Activated naive CD4-positive, alpha-beta T cell treated with anti-CD3 and anti-CD28 coated beads, Interleukin-2, amount 10 ng/mL, durations not matched to agents 7 days and 5 days (primary cell): ENCODE measurements at regions not wholly inside any gene's neighbourhood (a gene's known extent, or its start where the extent isn't known, plus 50 kb on each side); places are given as distances from the start of the nearest gene placed in this dataset.

ENCODE experiments used
- CTCF ChIA-PET: fragments of 350-600 bp; sonication (Branson Sonifier 250); formaldehyde crosslinking; loops from one replicate; lab custom pipeline; 2021; ENCODE audit warnings: antibody characterized with exemption; lab: Charles Lee
- DNase-seq: peaks from one replicate; pipeline ENCODE4 v3.0.0-alpha.2; 2020
- H3K27ac Mint-ChIP-seq: one replicate; pipeline ENCODE4 v1.8.0; 2021; ENCODE audit warnings: mild to moderate bottlenecking, moderate library complexity, mixed read lengths
- H3K27me3 Mint-ChIP-seq: one replicate; pipeline ENCODE4 v1.8.0; 2021; ENCODE audit warnings: mild to moderate bottlenecking, mixed read lengths
- H3K36me3 Mint-ChIP-seq: one replicate; pipeline ENCODE4 v1.8.0; 2021; ENCODE audit warnings: mixed read lengths
- H3K4me1 Mint-ChIP-seq: one replicate; pipeline ENCODE4 v1.8.0; 2021; ENCODE audit warnings: mixed read lengths
- H3K4me3 Mint-ChIP-seq: one replicate; pipeline ENCODE4 v1.8.0; 2021; ENCODE audit warnings: mild to moderate bottlenecking, moderate library complexity, mixed read lengths
- H3K9me3 Mint-ChIP-seq: one replicate; pipeline ENCODE4 v1.8.0; 2021; ENCODE audit warnings: mixed read lengths

DNA sequence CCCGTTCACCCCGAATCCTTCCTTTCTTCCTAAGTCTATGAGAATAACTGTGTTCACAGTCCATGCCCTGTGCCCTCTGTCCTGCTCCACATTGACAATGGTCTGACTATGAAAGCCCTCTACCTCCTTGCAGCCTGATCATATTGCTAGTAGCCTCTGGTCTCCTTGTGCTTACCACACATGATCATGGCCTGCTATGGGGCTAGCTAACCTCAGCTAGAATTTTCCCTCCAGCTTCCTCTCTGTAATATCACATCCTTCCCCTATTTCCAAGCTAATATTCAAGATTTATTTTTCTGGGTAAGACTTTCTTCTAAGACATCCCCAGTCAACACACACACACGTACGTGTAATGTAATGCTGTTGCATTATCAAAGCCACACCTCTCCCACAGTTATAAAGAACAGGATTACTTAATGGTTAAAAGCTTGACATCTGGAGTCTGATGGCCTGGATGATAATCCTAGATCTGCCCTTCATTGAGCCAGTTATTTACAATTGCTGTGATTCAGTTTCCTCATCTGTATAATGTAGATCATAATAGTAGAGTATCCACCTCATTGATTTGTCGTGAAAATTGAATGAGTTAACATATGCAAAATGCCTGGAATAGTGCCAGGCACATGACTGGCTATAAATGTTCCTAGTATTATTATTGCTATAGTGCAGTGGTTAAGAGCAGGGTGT, 214.4 kb upstream of the BLID start:
- Mint-ChIP-seq H3K27ac (no peak overlapping the region), H3K27me3 (no peaks in the 10 kb centered on the region), H3K4me3 (no peak overlapping the region), H3K9me3 (no peaks in the 10 kb centered on the region), H3K36me3 (no peaks in the 10 kb centered on the region), H3K4me1 (no peaks in the 10 kb centered on the region)
- no peak for DNase-seq
- CTCF ChIA-PET: no interaction called here

DNA sequence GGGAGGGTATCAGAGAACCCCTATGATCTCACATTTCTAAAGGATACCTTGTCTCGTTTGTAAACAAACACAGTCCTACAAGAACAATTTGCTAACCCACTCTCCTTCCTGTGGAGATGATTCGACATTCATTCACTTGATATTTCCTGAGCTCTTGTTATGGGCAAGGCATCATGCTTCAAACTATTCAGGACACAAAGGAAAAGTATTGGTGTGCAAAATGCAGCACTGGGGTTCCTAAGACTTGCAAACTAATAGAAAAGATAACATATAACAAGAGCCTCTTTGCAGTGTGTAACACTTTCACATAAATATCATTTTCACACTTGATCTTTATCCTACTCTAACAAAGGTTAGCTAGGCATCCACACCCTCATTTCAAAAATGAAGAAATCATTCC, 211.5 kb upstream of the BLID start:
- Mint-ChIP-seq H3K9me3 (no peaks in the 10 kb centered on the region), H3K36me3 (no peaks in the 10 kb centered on the region), H3K27ac (no peak overlapping the region), H3K27me3 (no peaks in the 10 kb centered on the region), H3K4me3 (no peak overlapping the region), H3K4me1 (no peaks in the 10 kb centered on the region)
- CTCF ChIA-PET: no interaction called here
- no peak for DNase-seq

DNA sequence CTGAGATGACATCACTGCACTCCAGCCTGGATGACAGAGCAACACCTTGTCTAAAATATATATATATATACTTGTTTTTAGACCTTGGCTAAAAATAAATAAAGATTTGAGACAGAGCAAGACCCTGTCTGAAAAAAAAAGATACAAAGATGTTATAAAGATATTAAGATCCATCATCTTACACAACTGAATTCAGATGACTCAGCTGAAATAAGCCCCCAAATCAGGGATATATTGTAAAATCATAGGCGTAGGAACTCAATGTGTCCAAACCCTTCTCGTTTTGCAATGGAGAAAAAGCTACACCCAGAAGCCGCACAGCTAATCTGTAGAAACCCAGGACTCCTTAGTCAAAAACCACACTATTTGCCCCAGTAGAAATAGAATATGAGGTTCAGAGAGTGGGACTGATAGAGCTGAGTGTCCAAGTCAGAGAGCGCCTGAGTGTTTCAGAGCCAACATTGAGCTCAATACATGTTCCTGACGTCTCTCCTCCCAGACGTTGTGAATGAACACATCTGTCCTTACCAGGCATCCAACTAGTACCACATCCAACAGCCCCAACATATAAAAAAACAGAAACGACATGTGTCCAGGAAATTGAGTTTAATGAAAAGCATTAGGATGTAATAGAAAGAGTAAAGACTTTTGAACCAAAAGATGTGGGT, 207.9 kb upstream of the BLID start:
- Mint-ChIP-seq H3K27ac (no peak overlapping the region), H3K4me3 (no peak overlapping the region), H3K36me3 (no peaks in the 10 kb centered on the region), H3K9me3 (no peaks in the 10 kb centered on the region), H3K4me1 (no peaks in the 10 kb centered on the region), H3K27me3 (no peaks in the 10 kb centered on the region)
- CTCF ChIA-PET: interaction anchor here (0.6 kb wide), 1 partner anchor 272 kb away, joined by 4 read pairs; no protein-coding TSS in a partner anchor
- no peak for DNase-seq

DNA sequence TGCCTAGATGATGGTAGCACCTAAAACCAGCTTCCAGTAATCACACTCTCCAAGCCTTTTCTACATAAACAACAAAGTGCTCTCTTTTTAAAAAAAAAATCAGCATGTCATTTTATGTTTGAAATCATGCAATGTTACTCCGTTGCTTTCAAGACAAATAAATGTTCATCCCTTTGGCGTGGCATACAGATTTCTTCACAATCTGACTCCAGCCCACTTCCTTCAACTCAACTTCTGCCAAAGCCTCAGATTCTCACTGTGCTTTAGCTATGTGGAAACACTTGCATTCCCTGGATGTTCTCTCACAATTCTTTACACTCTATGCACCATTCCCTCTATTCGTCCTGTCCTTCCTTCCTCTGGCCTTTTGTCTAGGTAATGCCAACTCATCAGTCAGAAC, 206.3 kb upstream of the BLID start:
- no peak for DNase-seq
- CTCF ChIA-PET: no interaction called here
- H3K9me3 Mint-ChIP-seq: no peaks in the 10 kb centered on the region
- no peak overlapping the region for H3K27ac Mint-ChIP-seq
- no peaks in the 10 kb centered on the region for H3K36me3 Mint-ChIP-seq
- no peak overlapping the region for H3K4me3 Mint-ChIP-seq
- no peaks in the 10 kb centered on the region for H3K27me3 Mint-ChIP-seq
- no peaks in the 10 kb centered on the region for H3K4me1 Mint-ChIP-seq

DNA sequence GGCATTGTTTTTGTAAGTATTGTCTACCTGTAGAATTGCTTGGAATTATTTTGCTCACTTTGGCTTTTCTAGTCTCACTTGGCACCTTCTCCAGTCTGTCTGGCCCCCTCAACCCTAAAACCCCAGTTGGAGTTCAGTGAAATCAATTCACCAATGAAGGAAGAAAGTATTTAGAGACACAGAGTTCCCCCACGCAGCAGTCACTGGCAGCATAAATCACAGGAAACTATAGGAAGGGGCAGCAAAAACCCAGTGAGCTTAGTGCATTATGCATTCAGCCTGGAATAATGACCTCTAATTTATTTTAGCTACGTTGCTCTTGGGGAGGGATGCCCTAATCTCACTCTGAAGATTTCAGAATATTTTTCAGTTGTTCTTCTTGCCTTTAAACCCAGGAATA, 204.7 kb upstream of the BLID start:
- Mint-ChIP-seq H3K36me3 (no peaks in the 10 kb centered on the region), H3K27me3 (no peaks in the 10 kb centered on the region), H3K4me3 (no peak overlapping the region), H3K4me1 (no peaks in the 10 kb centered on the region), H3K27ac (no peak overlapping the region), H3K9me3 (no peaks in the 10 kb centered on the region)
- DNase-seq: no peak
- CTCF ChIA-PET: no interaction called here

DNA sequence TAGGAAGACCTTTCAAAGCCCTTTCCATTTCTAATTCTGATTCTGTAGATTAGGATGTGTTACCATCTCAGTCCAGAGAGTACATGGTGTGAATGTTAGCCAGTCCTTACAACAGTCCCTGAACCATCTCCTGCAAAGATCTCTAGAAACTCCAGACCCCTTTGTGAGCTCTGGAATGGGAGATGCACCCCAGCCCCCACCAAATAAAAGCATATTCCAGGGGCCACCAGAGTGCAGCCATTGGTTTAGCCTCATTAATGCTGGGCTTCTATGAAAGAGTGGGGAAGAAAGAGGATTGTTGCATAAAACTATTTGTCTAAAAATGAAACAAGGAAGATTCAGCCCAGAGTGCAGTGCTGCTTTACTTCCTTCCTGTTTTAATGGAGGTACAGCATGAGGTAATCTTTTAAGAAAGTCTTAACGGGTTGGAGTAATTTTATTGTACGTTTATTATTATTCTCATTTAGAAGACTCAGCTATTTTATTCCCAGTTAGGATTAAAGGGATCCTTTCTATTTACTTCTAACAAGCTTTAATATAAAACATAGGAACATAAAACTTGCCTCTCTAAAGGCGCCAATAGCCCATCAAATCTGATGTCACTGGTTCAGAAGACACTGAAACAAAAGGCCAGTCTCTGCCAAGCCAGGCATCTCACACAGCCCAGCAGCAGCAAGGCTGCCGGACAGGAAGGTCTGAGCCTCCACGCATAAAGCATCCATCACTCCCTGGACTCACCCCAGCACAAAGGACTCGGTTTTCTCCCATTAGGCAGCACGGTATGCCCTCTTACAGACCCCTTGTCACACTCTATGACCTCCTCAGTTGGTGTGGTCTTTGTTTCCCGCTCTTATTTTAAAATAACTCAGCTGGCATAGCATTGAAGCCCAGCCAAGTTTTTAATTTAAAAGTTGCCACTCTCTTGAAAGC, 203.9 kb upstream of the BLID start:
- DNase-seq: no peak
- CTCF ChIA-PET: no interaction called here
- Mint-ChIP-seq H3K4me3 (no peak overlapping the region), H3K27ac (no peak overlapping the region), H3K27me3 (no peaks in the 10 kb centered on the region), H3K9me3 (no peaks in the 10 kb centered on the region), H3K36me3 (no peaks in the 10 kb centered on the region), H3K4me1 (no peaks in the 10 kb centered on the region)

DNA sequence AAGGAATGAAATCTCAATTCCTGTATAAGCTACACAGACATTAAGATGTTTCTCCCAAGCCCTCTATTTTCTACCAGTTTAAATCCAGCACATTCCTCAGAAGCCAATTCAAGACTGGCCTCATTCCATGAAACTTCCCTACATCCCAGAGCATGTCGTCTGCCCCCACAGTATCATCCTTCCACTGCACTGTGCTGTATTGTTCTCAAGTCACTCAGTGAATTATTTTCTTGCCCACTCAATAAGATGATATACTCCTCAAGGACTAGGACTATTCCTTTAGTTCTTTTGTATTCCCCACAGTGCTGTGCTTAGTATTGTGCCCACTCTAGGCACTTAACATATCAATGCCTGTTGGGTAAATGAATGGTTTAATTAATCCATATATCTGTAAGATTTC, 203.1 kb upstream of the BLID start:
- H3K4me3 Mint-ChIP-seq: no peak overlapping the region
- CTCF ChIA-PET: no interaction called here
- no peak overlapping the region for H3K27ac Mint-ChIP-seq
- H3K4me1 Mint-ChIP-seq: no peaks in the 10 kb centered on the region
- H3K27me3 Mint-ChIP-seq: no peaks in the 10 kb centered on the region
- DNase-seq: no peak
- H3K9me3 Mint-ChIP-seq: no peaks in the 10 kb centered on the region
- no peaks in the 10 kb centered on the region for H3K36me3 Mint-ChIP-seq

DNA sequence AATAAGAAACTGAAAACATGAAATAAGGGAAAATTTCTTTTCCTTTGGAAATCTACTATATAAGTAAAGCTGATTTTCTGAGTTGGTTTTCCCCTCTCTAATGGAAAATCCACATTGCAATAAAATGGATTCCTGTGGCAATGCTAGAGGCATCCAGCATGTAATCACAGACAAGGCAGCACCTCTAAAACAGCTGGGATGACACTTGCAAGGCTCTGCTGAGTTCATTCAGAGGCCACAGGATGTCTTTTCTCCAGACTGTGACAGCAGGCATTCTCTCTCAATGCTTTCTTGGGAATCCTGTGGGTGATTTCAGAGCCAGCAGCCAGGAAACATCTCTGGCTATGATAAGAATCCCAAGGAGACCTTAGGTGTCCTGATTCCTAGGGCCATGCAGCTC, 201.3 kb upstream of the BLID start:
- H3K4me3 Mint-ChIP-seq: no peak overlapping the region
- H3K36me3 Mint-ChIP-seq: no peaks in the 10 kb centered on the region
- no peaks in the 10 kb centered on the region for H3K27me3 Mint-ChIP-seq
- no peak overlapping the region for H3K27ac Mint-ChIP-seq
- no peaks in the 10 kb centered on the region for H3K9me3 Mint-ChIP-seq
- H3K4me1 Mint-ChIP-seq: no peaks in the 10 kb centered on the region
- CTCF ChIA-PET: no interaction called here
- DNase-seq: no peak

DNA sequence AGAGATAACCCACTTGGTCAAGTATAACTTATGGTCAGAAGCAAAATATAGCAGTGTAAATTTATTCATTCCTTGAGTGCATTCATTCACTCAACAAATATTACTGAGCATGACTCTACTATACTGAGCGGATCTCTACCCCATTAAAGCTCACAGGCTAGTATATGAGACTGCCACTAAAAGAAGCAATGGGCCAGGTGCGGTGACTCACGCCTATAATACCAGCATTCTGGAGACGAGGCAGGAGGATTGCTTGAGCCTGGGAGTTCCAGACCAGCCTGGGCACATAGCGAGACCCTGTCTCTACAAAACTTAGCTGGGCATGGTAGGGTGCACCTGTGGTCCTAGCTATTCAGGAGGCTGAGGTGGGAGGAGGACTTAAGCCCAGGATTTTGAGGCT, 197.6 kb upstream of the BLID start:
- Mint-ChIP-seq H3K36me3 (no peaks in the 10 kb centered on the region), H3K4me1 (no peaks in the 10 kb centered on the region), H3K27ac (no peak overlapping the region), H3K27me3 (no peaks in the 10 kb centered on the region), H3K4me3 (no peak overlapping the region), H3K9me3 (no peaks in the 10 kb centered on the region)
- CTCF ChIA-PET: no interaction called here
- DNase-seq: no peak

DNA sequence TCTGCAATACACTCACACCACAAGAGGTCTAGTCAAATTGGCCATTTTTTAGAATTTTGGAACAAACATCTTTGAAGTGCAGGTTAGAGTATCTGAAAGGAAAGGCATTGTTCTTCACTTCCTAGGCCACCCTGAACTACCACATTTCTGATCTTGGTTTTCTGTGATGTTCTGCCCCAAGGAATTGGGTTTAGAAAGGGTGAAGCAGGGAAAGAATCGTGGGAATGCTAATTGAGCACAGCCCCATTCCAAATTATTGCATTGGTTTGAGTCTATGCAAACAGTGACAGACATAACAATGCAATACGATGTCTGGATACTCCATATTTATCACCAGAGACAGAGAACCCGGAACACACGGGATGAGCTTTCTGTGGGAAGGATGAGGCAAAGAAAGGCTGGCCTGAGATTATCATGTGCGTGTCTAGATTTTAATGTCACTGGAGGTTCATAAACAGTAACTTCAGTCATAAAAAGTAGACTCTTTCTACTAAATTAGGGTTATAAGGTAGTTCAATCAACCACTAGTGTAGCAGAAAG, 195.3 kb upstream of the BLID start:
- Mint-ChIP-seq H3K27ac (no peak overlapping the region), H3K4me1 (no peaks in the 10 kb centered on the region), H3K4me3 (no peak overlapping the region), H3K36me3 (no peaks in the 10 kb centered on the region), H3K27me3 (no peaks in the 10 kb centered on the region), H3K9me3 (no peaks in the 10 kb centered on the region)
- CTCF ChIA-PET: no interaction called here
- no peak for DNase-seq

DNA sequence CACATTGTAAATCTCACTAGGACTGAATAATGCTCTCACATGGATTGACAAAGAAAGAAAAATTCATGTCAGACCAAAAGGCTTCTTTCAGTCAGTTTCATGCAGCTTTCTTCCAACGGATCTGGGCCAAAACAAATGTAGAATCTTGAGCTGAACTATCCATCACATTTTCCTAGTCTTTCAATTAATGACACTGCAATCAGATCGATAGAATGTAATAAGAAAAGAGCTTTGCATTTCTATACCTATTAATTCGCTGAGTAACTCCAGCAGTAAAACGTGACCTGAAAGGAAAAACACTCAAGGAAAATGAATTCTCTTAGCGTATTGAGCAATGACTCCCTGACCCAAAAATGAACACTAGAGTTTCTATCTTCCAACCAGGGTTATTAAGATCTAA, 194.8 kb upstream of the BLID start:
- DNase-seq: no peak
- Mint-ChIP-seq H3K9me3 (no peaks in the 10 kb centered on the region), H3K4me1 (no peaks in the 10 kb centered on the region), H3K4me3 (no peak overlapping the region), H3K27ac (no peak overlapping the region), H3K27me3 (no peaks in the 10 kb centered on the region), H3K36me3 (no peaks in the 10 kb centered on the region)
- CTCF ChIA-PET: no interaction called here

DNA sequence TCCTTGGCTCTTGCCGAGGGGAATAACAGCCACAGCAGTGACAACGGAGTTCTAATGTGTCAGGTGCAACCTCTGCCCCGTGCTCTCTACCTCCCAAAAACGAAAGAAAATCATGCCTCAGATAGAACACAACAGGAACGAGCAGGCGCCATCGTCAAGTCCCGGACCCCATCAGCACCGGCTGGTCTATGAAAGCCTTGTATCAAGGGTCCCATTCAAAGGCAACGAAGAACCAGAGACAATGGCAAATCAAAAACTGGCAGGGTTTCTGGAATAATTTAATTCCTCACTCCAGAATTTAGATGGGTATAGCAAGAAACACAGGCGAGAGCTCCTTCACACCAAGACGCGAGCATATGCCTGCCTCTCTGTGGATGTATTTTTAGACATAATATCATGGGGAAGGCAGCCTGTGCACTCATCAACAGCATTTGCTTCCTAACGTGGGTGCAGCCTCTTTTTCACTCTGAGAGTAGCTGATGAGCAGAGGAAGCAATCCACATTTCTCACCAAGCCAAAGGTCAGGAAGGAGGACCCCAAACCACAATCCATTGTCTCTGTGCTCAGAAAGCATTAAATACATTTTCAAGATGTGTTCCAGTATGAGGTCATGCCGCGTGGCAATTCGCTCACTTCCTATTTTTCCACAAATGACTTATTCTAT, 193.4 kb upstream of the BLID start:
- H3K4me3 Mint-ChIP-seq: no peak overlapping the region
- CTCF ChIA-PET: no interaction called here
- no peaks in the 10 kb centered on the region for H3K27me3 Mint-ChIP-seq
- no peaks in the 10 kb centered on the region for H3K9me3 Mint-ChIP-seq
- DNase-seq: no peak
- no peaks in the 10 kb centered on the region for H3K36me3 Mint-ChIP-seq
- H3K27ac Mint-ChIP-seq: no peak overlapping the region
- H3K4me1 Mint-ChIP-seq: no peaks in the 10 kb centered on the region

DNA sequence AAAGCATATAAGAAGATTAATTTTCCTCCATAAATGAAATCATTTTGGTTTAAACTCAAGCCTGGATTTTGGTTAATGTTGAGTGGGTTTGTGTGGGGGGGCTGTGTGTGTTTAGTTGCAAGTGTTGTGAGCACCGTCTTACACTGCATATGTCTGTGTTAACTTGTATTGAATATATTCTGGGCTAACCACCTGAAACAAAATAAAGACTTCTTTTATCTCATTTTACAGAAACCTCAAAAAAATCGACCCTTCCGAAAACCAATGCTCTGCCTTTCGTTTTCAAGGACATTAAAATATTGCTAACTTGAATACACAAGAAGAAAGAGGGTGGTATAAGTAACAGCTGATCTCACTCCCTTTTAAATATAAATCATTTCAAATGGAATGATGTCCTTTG, 192.2 kb upstream of the BLID start:
- Mint-ChIP-seq H3K9me3 (no peaks in the 10 kb centered on the region), H3K4me1 (no peaks in the 10 kb centered on the region), H3K36me3 (no peaks in the 10 kb centered on the region), H3K27me3 (no peaks in the 10 kb centered on the region), H3K4me3 (no peak overlapping the region), H3K27ac (no peak overlapping the region)
- CTCF ChIA-PET: no interaction called here
- no peak for DNase-seq

DNA sequence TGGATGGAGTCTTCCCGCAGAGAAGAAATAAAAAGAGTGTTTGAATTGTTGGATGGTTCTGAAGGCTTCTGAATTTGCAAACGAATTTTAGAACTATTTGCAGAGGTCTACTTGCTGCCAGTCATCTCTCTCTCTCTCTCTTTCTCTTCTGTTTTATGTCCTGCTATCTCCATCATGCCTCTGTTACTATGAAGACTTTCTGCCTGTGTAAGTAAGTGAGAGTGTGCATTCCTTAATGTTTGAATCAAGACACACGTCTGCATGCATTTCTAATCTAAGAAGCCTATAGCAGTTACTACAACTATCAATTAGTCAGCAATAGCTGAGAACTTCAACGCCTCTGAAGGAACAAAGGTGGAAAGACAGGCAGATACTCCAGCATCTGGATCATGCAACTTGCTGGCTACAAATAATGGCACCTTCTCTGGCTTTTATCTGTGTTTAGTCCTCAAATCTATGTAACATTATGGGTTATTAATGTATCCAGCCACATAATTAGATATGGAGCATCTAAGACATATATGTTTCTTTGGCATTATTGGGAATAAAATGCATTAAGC, 191.5 kb upstream of the BLID start:
- Mint-ChIP-seq H3K27me3 (no peaks in the 10 kb centered on the region), H3K4me3 (no peak overlapping the region), H3K4me1 (no peaks in the 10 kb centered on the region), H3K36me3 (no peaks in the 10 kb centered on the region), H3K9me3 (no peaks in the 10 kb centered on the region), H3K27ac (no peak overlapping the region)
- no peak for DNase-seq
- CTCF ChIA-PET: no interaction called here
